IMR-90 (cell line): ENCODE measurements at regions not wholly inside any gene's neighbourhood (a gene's known extent, or its start where the extent isn't known, plus 50 kb on each side); places are given as distances from the start of the nearest gene placed in this dataset.

Experiments
- ATAC-seq: fragments of 200-7000 bp; cut with Tn5 transposase; 2 replicates; pipeline ENCODE4 v1.9.1; 2020; ENCODE audit warnings: low read depth, mild to moderate bottlenecking, moderate library complexity
- BruUV-seq: library from RNA; stranded (reverse); fragments of 400-500 nt; replicated peaks from 2 replicates; lab custom pipeline; 2021; lab: Mats Ljungman, UMichigan
- CTCF ChIA-PET: fragments of 300-600 bp; formaldehyde crosslinking; extraction: SDS; loops from one replicate; lab custom pipeline; 2021; ENCODE audit warnings: antibody characterized with exemption; lab: Yijun Ruan, JAX
- POLR2A ChIA-PET: fragments of 300-600 bp; sonication (Branson Sonifier 250); formaldehyde crosslinking; loops from one replicate; lab custom pipeline; 2022; ENCODE audit warnings: antibody characterized with exemption; ENCODE audit not compliant: unreplicated experiment; lab: Charles Lee
- DNase-seq: peaks from one replicate; pipeline ENCODE4 v3.0.0; 2013
- H2AFZ ChIP-seq: replicated peaks from 2 replicates; pipeline ENCODE3; 2013; ENCODE audit warnings: low read length, mild to moderate bottlenecking; ENCODE audit not compliant: poor library complexity
- H2AK5ac ChIP-seq: 2 replicates; pipeline ENCODE4 v1.6.1; 2013; ENCODE audit warnings: low read depth, low read length, inconsistent platforms
- H2AK9ac ChIP-seq: replicated peaks from 2 replicates; pipeline ENCODE3; 2013; ENCODE audit warnings: mild to moderate bottlenecking, low read depth, low read length, moderate library complexity; ENCODE audit not compliant: poor library complexity
- H2BK120ac ChIP-seq: 2 replicates; pipeline ENCODE4 v1.6.1; 2013; ENCODE audit warnings: low read depth, low read length, inconsistent platforms
- H2BK15ac ChIP-seq: 3 replicates; pipeline ENCODE4 v1.6.1; 2013; ENCODE audit warnings: low read depth, low read length, inconsistent platforms
- H2BK20ac ChIP-seq: 2 replicates; pipeline ENCODE4 v1.6.1; 2013; ENCODE audit warnings: low read depth, mild to moderate bottlenecking, inconsistent platforms, low read length, moderate library complexity
- H2BK5ac ChIP-seq: 2 replicates; pipeline ENCODE4 v1.6.1; 2013; ENCODE audit warnings: mild to moderate bottlenecking, low read depth, low read length, inconsistent platforms; ENCODE audit not compliant: poor library complexity, severe bottlenecking
- H3K14ac ChIP-seq: replicated peaks from 2 replicates; pipeline ENCODE4 v1.6.1; 2013; ENCODE audit warnings: low read depth, low read length, inconsistent platforms
- H3K18ac ChIP-seq: 2 replicates; pipeline ENCODE4 v1.6.1; 2013; ENCODE audit warnings: low read depth, low read length, control low read depth
- H3K23ac ChIP-seq: 2 replicates; pipeline ENCODE4 v1.6.1; 2013; ENCODE audit warnings: low read depth, low read length, inconsistent platforms
- H3K27ac ChIP-seq: 2 replicates; pipeline ENCODE4 v1.5.1; 2013; ENCODE audit warnings: mild to moderate bottlenecking, control low read depth, low read length; ENCODE audit not compliant: insufficient read depth
- H3K27me3 ChIP-seq: 2 replicates; pipeline ENCODE4 v1.6.1; 2013; ENCODE audit warnings: low read length; ENCODE audit not compliant: control insufficient read depth, insufficient read depth
- H3K36me3 ChIP-seq: 2 replicates; pipeline ENCODE4 v1.6.1; 2013; ENCODE audit warnings: low read length, mixed read lengths; ENCODE audit not compliant: control insufficient read depth, insufficient read depth
- H3K4ac ChIP-seq: 2 replicates; pipeline ENCODE4 v1.6.1; 2013; ENCODE audit warnings: low read depth, low read length, inconsistent platforms
- H3K4me1 ChIP-seq: 2 replicates; pipeline ENCODE4 v1.6.1; 2013; ENCODE audit warnings: low read length, mixed read lengths; ENCODE audit not compliant: control insufficient read depth, insufficient read depth
- H3K4me2 ChIP-seq: 2 replicates; pipeline ENCODE4 v1.6.1; 2013; ENCODE audit warnings: low read depth, mild to moderate bottlenecking, control low read depth, low read length, moderate library complexity
- H3K4me3 ChIP-seq: 2 replicates; pipeline ENCODE4 v1.5.1; 2013; ENCODE audit warnings: low read depth, mild to moderate bottlenecking, control low read depth, low read length, moderate library complexity; ENCODE audit not compliant: insufficient read depth
- H3K56ac ChIP-seq: 2 replicates; pipeline ENCODE4 v1.6.1; 2013; ENCODE audit warnings: low read length, inconsistent platforms; ENCODE audit not compliant: insufficient read depth; ENCODE audit errors: extremely low read depth
- H3K79me1 ChIP-seq, 2 experiments: 2 replicates each; pipeline ENCODE4 v1.6.1; 2013; ENCODE audit warnings: low read length in 2 of 2, inconsistent platforms in 1 of 2, low read depth in 1 of 2
- H3K9ac ChIP-seq: 2 replicates; pipeline ENCODE4 v1.6.1; 2013; ENCODE audit warnings: low read depth, low read length, control low read depth
- H3K9me1 ChIP-seq: 2 replicates; pipeline ENCODE4 v1.6.1; 2013; ENCODE audit warnings: low read length, inconsistent platforms; ENCODE audit not compliant: insufficient read depth
- H3K9me3 ChIP-seq: 2 replicates; pipeline ENCODE4 v1.6.1; 2013; ENCODE audit warnings: low read length; ENCODE audit not compliant: control insufficient read depth, insufficient read depth
- H4K20me1 ChIP-seq: 2 replicates; pipeline ENCODE4 v1.6.1; 2013; ENCODE audit warnings: low read length, inconsistent platforms; ENCODE audit not compliant: insufficient read depth
- H4K5ac ChIP-seq: 2 replicates; pipeline ENCODE4 v1.6.1; 2013; ENCODE audit warnings: mild to moderate bottlenecking, low read depth, low read length, control low read depth
- H4K8ac ChIP-seq, 2 experiments: 2 replicates each; pipeline ENCODE4 v1.6.1; 2013; ENCODE audit warnings: low read depth in 2 of 2, low read length in 2 of 2, control low read depth in 1 of 2, inconsistent platforms in 1 of 2
- H4K91ac ChIP-seq: 2 replicates; pipeline ENCODE4 v1.6.1; 2013; ENCODE audit warnings: low read depth, low read length, inconsistent platforms; ENCODE audit not compliant: insufficient read depth
- CHD1 ChIP-seq: IDR thresholded peaks from 2 replicates; pipeline ENCODE4 v1.6.1; 2012; ENCODE audit warnings: low read depth, low read length, improper control_type of control experiment
- FOS ChIP-seq: fragments of 150-350 bp; IDR thresholded peaks from 2 replicates; pipeline ENCODE4 v1.6.1; 2016; ENCODE audit warnings: low read depth, low read length
- WGBS, 2 experiments: methylation state at CpG; one replicate each; pipeline versions ENCODE4 v1.1.5 to v1.1.7; 2013; ENCODE audit warnings: missing lambda C conversion rate in 2 of 2; ENCODE audit not compliant: insufficient read length in 1 of 2; ENCODE audit errors: extremely low coverage in 2 of 2; 5-methylcytosine and 5-hydroxymethylcytosine counted together
- dilution Hi-C: fragments of 300-500 bp; cut with HindIII; formaldehyde crosslinking; loops from one replicate; pipeline ENCODE4 v1.14.3; 2018; ENCODE audit warnings: low sequenced_read_pairs; ENCODE audit not compliant: unreplicated experiment
- in situ Hi-C: fragments of 300-500 bp; cut with MboI; formaldehyde crosslinking; loops from 3 replicates; pipeline ENCODE4 v1.14.3; 2019; ENCODE audit warnings: low sequenced_read_pairs, inconsistent platforms, mixed read lengths
- intact Hi-C: fragments of 100-400 bp; cut with micrococcal nuclease; formaldehyde crosslinking; loops from 2 replicates; pipeline ENCODE4 v1.10.0; 2022
- TF ChIP-seq, protein P1 (sequence below): conservative IDR thresholded peaks from 2 replicates; pipeline ENCODE4 v1.5.1; 2012; ENCODE audit warnings: mild to moderate bottlenecking, low read depth, low read length, improper control_type of control experiment

DNA sequence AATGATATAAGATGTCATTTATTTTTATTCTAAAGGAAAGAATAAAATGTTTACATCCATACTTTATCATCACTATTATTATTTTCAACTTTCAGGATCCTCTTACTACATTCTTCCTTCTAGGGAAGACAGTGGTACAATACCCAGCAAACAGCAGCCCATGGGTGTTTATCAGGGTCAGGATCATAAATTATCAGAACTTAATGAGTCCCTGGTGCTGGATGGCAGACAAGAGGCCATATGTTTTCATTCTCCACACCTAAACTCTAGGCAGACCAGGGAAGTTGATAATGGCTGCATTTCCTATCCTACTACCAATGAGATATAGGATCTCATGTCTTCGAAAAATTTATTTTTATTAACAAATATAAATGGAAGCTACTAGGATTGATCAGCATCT, 127.7 kb downstream of the SAMMSON start:
- Histone ChIP-seq H3K9me1 (no peaks in the 10 kb centered on the region), H3K4ac (no peak overlapping the region), H3K4me2 (no peak overlapping the region), H2AFZ (no peak overlapping the region), H2BK120ac (no peak overlapping the region), H3K23ac (no peak overlapping the region), H2AK9ac (no peak overlapping the region), H2BK15ac (no peak overlapping the region), H3K4me3 (no peak overlapping the region), H3K27me3 (peaks cover 2% of the 10 kb centered on the region; the same call in 1 of the 2 replicates), H4K8ac (no peak overlapping the region), H3K56ac (no peak overlapping the region), H3K14ac (no peak overlapping the region), H3K27ac (no peak overlapping the region), H3K18ac (no peak overlapping the region), H4K5ac (no peak overlapping the region), H4K91ac (no peak overlapping the region), H3K79me1 (no peaks in the 10 kb centered on the region), H2BK5ac (no peak overlapping the region), H2BK20ac (no peak overlapping the region), H3K9me3 (no peaks in the 10 kb centered on the region), H3K9ac (no peak overlapping the region), H2AK5ac (no peak overlapping the region), H4K20me1 (no peaks in the 10 kb centered on the region), H3K36me3 (no peaks in the 10 kb centered on the region), H3K4me1 (no peaks in the 10 kb centered on the region)
- intact Hi-C loops (no loop called here), dilution Hi-C loops (no loop called here), in situ Hi-C loops (no loop called here)
- TF ChIP-seq CHD1 (no peak), FOS (no peak)
- TF ChIP-seq, protein P1, sequence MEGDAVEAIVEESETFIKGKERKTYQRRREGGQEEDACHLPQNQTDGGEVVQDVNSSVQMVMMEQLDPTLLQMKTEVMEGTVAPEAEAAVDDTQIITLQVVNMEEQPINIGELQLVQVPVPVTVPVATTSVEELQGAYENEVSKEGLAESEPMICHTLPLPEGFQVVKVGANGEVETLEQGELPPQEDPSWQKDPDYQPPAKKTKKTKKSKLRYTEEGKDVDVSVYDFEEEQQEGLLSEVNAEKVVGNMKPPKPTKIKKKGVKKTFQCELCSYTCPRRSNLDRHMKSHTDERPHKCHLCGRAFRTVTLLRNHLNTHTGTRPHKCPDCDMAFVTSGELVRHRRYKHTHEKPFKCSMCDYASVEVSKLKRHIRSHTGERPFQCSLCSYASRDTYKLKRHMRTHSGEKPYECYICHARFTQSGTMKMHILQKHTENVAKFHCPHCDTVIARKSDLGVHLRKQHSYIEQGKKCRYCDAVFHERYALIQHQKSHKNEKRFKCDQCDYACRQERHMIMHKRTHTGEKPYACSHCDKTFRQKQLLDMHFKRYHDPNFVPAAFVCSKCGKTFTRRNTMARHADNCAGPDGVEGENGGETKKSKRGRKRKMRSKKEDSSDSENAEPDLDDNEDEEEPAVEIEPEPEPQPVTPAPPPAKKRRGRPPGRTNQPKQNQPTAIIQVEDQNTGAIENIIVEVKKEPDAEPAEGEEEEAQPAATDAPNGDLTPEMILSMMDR = no peak
- POLR2A ChIA-PET = no interaction called here
- CTCF ChIA-PET = no interaction called here
- ATAC-seq (no peak), DNase-seq (no peak)
- BruUV-seq = no TSS peak
- no CpG with 5 or more reads among the region's 1 CpG for WGBS, 2 experiments
